Activated CD8-positive, alpha-beta memory T cell treated with anti-CD3 and anti-CD28 coated beads for 36 hours (primary cell): ENCODE measurements at regions not wholly inside any gene's neighbourhood (a gene's known extent, or its start where the extent isn't known, plus 50 kb on each side); places are given as distances from the start of the nearest gene placed in this dataset.

Source experiments
- CTCF ChIA-PET: fragments of 350-600 bp; sonication (Branson Sonifier 250); formaldehyde crosslinking; loops from one replicate; lab custom pipeline; 2021; ENCODE audit warnings: antibody characterized with exemption; lab: Charles Lee
- POLR2A ChIA-PET: fragments of 350-600 bp; sonication (Branson Sonifier 250); formaldehyde crosslinking; loops from one replicate; lab custom pipeline; 2021; ENCODE audit warnings: antibody characterized with exemption; lab: Charles Lee

GRCh38 chr4:130574215-130574614 lies 1478.3 kb downstream of the C4orf33 start:
- ChIA-PET CTCF (no interaction called here), POLR2A (no interaction called here)

- ChIA-PET POLR2A (no interaction called here), CTCF (no interaction called here)
Measured at GRCh38 chr4:130576218-130576617, 1480.3 kb downstream of the C4orf33 start.

GRCh38 chr4:130591091-130591490 lies 1495.1 kb downstream of the C4orf33 start:
- POLR2A ChIA-PET = no interaction called here
- CTCF ChIA-PET = no interaction called here

- POLR2A ChIA-PET = no interaction called here
- CTCF ChIA-PET = no interaction called here
Measured at GRCh38 chr4:130600706-130601105, 1504.8 kb downstream of the C4orf33 start.

- ChIA-PET POLR2A (no interaction called here), CTCF (no interaction called here)
Measured at GRCh38 chr4:130603043-130603442, 1507.1 kb downstream of the C4orf33 start.

- CTCF ChIA-PET = no interaction called here
- POLR2A ChIA-PET = no interaction called here
Measured at GRCh38 chr4:130608121-130608520, 1512.2 kb downstream of the C4orf33 start.

- POLR2A ChIA-PET = no interaction called here
- CTCF ChIA-PET = no interaction called here
Measured at GRCh38 chr4:130628531-130628930, 1532.6 kb downstream of the C4orf33 start.

- CTCF ChIA-PET = interaction anchor here (0.6 kb wide), 1 partner anchor 239 kb away, joined by 3 read pairs; no protein-coding TSS in a partner anchor
Measured at GRCh38 chr4:130632731-130633604, 1537.0 kb downstream of the C4orf33 start.

GRCh38 chr4:130636486-130636885 lies 1540.5 kb downstream of the C4orf33 start:
- POLR2A ChIA-PET = no interaction called here
- CTCF ChIA-PET = no interaction called here

More at GRCh38 chr4:130632731-130633604, 1537.0 kb downstream of the C4orf33 start:
- POLR2A ChIA-PET = no interaction called here

GRCh38 chr4:130640592-130640991 lies 1544.6 kb downstream of the C4orf33 start:
- ChIA-PET POLR2A (no interaction called here), CTCF (no interaction called here)

- ChIA-PET CTCF (no interaction called here), POLR2A (no interaction called here)
Measured at GRCh38 chr4:130646886-130647285, 1550.9 kb downstream of the C4orf33 start.

- CTCF ChIA-PET = no interaction called here
- POLR2A ChIA-PET = no interaction called here
Measured at GRCh38 chr4:130648570-130648969, 1552.6 kb downstream of the C4orf33 start.

GRCh38 chr4:130653842-130654241 lies 1557.9 kb downstream of the C4orf33 start:
- POLR2A ChIA-PET = no interaction called here
- CTCF ChIA-PET = no interaction called here

GRCh38 chr4:130659320-130659719 lies 1563.4 kb downstream of the C4orf33 start:
- ChIA-PET POLR2A (no interaction called here), CTCF (no interaction called here)

- ChIA-PET POLR2A (no interaction called here), CTCF (no interaction called here)
Measured at GRCh38 chr4:130668859-130669258, 1572.9 kb downstream of the C4orf33 start.

GRCh38 chr4:130675266-130675665 lies 1579.3 kb downstream of the C4orf33 start:
- ChIA-PET POLR2A (no interaction called here), CTCF (no interaction called here)

GRCh38 chr4:130689181-130689580 lies 1593.2 kb downstream of the C4orf33 start:
- CTCF ChIA-PET = no interaction called here
- POLR2A ChIA-PET = no interaction called here

- ChIA-PET POLR2A (no interaction called here), CTCF (no interaction called here)
Measured at GRCh38 chr4:130698251-130698650, 1602.3 kb downstream of the C4orf33 start.

GRCh38 chr4:130699004-130699403 lies 1603.1 kb downstream of the C4orf33 start:
- POLR2A ChIA-PET = no interaction called here

GRCh38 chr4:130703211-130703935 lies 1607.4 kb downstream of the C4orf33 start:
- CTCF ChIA-PET = no interaction called here

More at GRCh38 chr4:130699004-130699403, 1603.1 kb downstream of the C4orf33 start:
- CTCF ChIA-PET = no interaction called here

GRCh38 chr4:130705023-130705422 lies 1609.1 kb downstream of the C4orf33 start:
- ChIA-PET POLR2A (no interaction called here), CTCF (no interaction called here)

More at GRCh38 chr4:130703211-130703935, 1607.4 kb downstream of the C4orf33 start:
- POLR2A ChIA-PET = no interaction called here
